ENCODE measurements at regions not wholly inside any gene's neighbourhood (a gene's known extent, or its start where the extent isn't known, plus 50 kb on each side); places are given as distances from the start of the nearest gene placed in this dataset.
"Not testable (repeated sequence)": the region's sequence is repeated elsewhere in the genome, so short reads cannot be mapped to it uniquely, and the experiment has no call there.

DNA sequence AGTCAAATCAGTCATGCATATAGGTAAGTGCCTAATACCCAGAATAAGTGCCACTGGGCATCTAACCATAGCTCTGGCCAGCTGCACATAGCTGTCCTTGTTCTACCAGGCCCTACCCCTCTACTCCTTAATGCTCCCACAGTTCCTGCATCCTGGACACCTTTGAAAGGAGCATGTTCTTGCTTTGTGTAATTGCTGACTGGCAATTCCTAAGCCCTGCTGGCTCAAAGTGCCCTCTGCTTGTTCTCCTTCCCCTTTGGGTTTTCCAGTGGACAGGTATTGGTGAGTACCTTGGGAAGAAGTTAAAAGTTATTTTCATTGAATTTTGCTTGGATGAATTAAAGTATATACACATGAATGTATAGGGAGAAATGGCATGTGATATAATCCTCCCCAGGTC lies 516.4 kb downstream of the ETNK1 start:
- no peak overlapping the region for H2BK20ac ChIP-seq (ENCODE audit: low read depth, low read length, poor library complexity, severe bottlenecking)
- no peaks in the 10 kb centered on the region for H3K23me2 ChIP-seq (ENCODE audit: insufficient read length, low read depth, low read length, poor library complexity, severe bottlenecking)
- H3K4me2 ChIP-seq (ENCODE audit: insufficient read depth, insufficient read length, low read length): no peak overlapping the region
- H3K18ac ChIP-seq (ENCODE audit: insufficient read length, low read depth, low read length): no peak overlapping the region
- H3K27ac ChIP-seq (ENCODE audit: insufficient read length, low read depth, low read length): no peak overlapping the region
- no peak overlapping the region for H4K8ac ChIP-seq (replicated peaks; ENCODE audit: insufficient read length, low read depth, low read length)
- no peak overlapping the region for H2BK15ac ChIP-seq (ENCODE audit: low read depth, low read length)
- H3K27ac Mint-ChIP-seq: no peak overlapping the region
- peaks cover 32 to 33% of the 10 kb centered on the region in 2 experiments for H3K9me3 Mint-ChIP-seq
- no peak overlapping the region for H2AFZ ChIP-seq (ENCODE audit: low read length)
- H3K14ac ChIP-seq (ENCODE audit: insufficient read depth, low read length): no peak overlapping the region
- no peak overlapping the region for H3K4me3 Mint-ChIP-seq
- peaks cover 15 to 48% (median 29%) of the 10 kb centered on the region in 3 experiments for H3K36me3 Mint-ChIP-seq (ENCODE audit: insufficient read depth in 1 of 3, low read depth in 3 of 3)
- no peak for DNase-seq
- H2BK12ac ChIP-seq (ENCODE audit: insufficient read length, low read depth, low read length): no peak overlapping the region
- H3K9ac ChIP-seq (ENCODE audit: extremely low read depth, insufficient read length, low read length): no peak overlapping the region
- no peak overlapping the region for H3K4ac ChIP-seq (ENCODE audit: low read depth, low read length)
- no peaks in the 10 kb centered on the region for H3K79me2 ChIP-seq (ENCODE audit: insufficient read depth, low read length)
- H2AK5ac ChIP-seq (ENCODE audit: insufficient read length, low read length): no peak overlapping the region
- peaks cover 21% of the 10 kb centered on the region for H3K9me3 ChIP-seq (ENCODE audit: control insufficient read depth, low read depth, low read length)
- H2BK120ac ChIP-seq (ENCODE audit: low read depth, low read length, poor library complexity, severe bottlenecking): no peak overlapping the region
- no peak overlapping the region for H3K56ac ChIP-seq (ENCODE audit: insufficient read length, low read depth, low read length)
- H4K20me1 ChIP-seq (ENCODE audit: control insufficient read depth, insufficient read depth, insufficient read length): no peaks in the 10 kb centered on the region
- no peak overlapping the region for H2BK5ac ChIP-seq (ENCODE audit: insufficient read length, low read length)
- no peak overlapping the region for H4K91ac ChIP-seq (ENCODE audit: insufficient read length, low read depth, low read length)
- no peaks in the 10 kb centered on the region for H3K4me1 Mint-ChIP-seq
- H3K79me1 ChIP-seq (ENCODE audit: insufficient read depth, low read depth, low read length, poor library complexity, severe bottlenecking): no peaks in the 10 kb centered on the region
- no peak overlapping the region for H4K5ac ChIP-seq (ENCODE audit: insufficient read length, low read depth, low read length)
- no peaks in the 10 kb centered on the region for H3K27me3 ChIP-seq (ENCODE audit: insufficient read depth, low read length)
- H3K23ac ChIP-seq (ENCODE audit: insufficient read length, low read depth, low read length): no peak overlapping the region
- H3T11ph ChIP-seq (ENCODE audit: low read length): no peak overlapping the region
- H3K4me1 ChIP-seq (ENCODE audit: insufficient read depth, low read length): no peaks in the 10 kb centered on the region
- TF ChIP-seq, protein P1, sequence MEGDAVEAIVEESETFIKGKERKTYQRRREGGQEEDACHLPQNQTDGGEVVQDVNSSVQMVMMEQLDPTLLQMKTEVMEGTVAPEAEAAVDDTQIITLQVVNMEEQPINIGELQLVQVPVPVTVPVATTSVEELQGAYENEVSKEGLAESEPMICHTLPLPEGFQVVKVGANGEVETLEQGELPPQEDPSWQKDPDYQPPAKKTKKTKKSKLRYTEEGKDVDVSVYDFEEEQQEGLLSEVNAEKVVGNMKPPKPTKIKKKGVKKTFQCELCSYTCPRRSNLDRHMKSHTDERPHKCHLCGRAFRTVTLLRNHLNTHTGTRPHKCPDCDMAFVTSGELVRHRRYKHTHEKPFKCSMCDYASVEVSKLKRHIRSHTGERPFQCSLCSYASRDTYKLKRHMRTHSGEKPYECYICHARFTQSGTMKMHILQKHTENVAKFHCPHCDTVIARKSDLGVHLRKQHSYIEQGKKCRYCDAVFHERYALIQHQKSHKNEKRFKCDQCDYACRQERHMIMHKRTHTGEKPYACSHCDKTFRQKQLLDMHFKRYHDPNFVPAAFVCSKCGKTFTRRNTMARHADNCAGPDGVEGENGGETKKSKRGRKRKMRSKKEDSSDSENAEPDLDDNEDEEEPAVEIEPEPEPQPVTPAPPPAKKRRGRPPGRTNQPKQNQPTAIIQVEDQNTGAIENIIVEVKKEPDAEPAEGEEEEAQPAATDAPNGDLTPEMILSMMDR (conservative IDR thresholded peaks at IDR 0.05): no peak
- 0 out of 2 replicates have a peak, but pooled peaks cover 3% of the 10 kb centered on the region for H3K27me3 Mint-ChIP-seq (ENCODE audit: low read depth)

DNA sequence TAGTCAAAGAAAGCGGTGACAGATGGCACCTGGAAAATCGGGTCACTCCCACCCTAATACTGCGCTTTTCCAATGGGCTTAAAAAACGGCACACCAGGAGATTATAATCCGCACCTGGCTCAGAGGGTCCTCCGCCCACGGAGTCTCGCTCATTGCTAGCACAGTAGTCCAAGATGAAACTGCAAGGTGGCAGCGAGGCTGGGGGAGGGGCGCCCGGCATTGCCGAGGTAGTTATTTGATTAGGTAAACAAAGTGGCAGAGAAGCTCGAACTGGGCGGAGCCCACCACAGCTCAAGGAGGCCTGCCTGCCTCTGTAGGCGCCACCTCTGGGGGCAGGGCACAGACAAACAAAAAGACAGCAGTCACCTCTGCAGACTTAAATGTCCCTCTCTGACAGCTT lies 521.1 kb downstream of the ETNK1 start:
- peaks cover 21 to 71% (median 42%) of the 10 kb centered on the region in 3 experiments for H3K36me3 Mint-ChIP-seq (ENCODE audit: insufficient read depth in 1 of 3, low read depth in 3 of 3)
- H3K23me2 ChIP-seq (ENCODE audit: insufficient read length, low read depth, low read length, poor library complexity, severe bottlenecking); H3K56ac ChIP-seq (ENCODE audit: insufficient read length, low read depth, low read length); H3K18ac ChIP-seq (ENCODE audit: insufficient read length, low read depth, low read length); H2BK120ac ChIP-seq (ENCODE audit: low read depth, low read length, poor library complexity, severe bottlenecking); H2BK20ac ChIP-seq (ENCODE audit: low read depth, low read length, poor library complexity, severe bottlenecking); H4K5ac ChIP-seq (ENCODE audit: insufficient read length, low read depth, low read length); H4K20me1 ChIP-seq (ENCODE audit: control insufficient read depth, insufficient read depth, insufficient read length); H3K4me1 Mint-ChIP-seq; H3K79me1 ChIP-seq (ENCODE audit: insufficient read depth, low read depth, low read length, poor library complexity, severe bottlenecking); H2AFZ ChIP-seq (ENCODE audit: low read length); H3K27ac ChIP-seq (ENCODE audit: insufficient read length, low read depth, low read length); H3K27ac Mint-ChIP-seq; H3T11ph ChIP-seq (ENCODE audit: low read length); DNase-seq; H3K79me2 ChIP-seq (ENCODE audit: insufficient read depth, low read length); H3K9ac ChIP-seq (ENCODE audit: extremely low read depth, insufficient read length, low read length); H2AK5ac ChIP-seq (ENCODE audit: insufficient read length, low read length); H4K91ac ChIP-seq (ENCODE audit: insufficient read length, low read depth, low read length); H3K4me2 ChIP-seq (ENCODE audit: insufficient read depth, insufficient read length, low read length); H3K23ac ChIP-seq (ENCODE audit: insufficient read length, low read depth, low read length); H2BK15ac ChIP-seq (ENCODE audit: low read depth, low read length); H3K27me3 Mint-ChIP-seq (ENCODE audit: low read depth); H3K27me3 ChIP-seq (ENCODE audit: insufficient read depth, low read length); H3K4ac ChIP-seq (ENCODE audit: low read depth, low read length); H3K4me3 Mint-ChIP-seq; H2BK5ac ChIP-seq (ENCODE audit: insufficient read length, low read length); H3K14ac ChIP-seq (ENCODE audit: insufficient read depth, low read length); H3K4me1 ChIP-seq (ENCODE audit: insufficient read depth, low read length); H4K8ac ChIP-seq (replicated peaks; ENCODE audit: insufficient read length, low read depth, low read length); H2BK12ac ChIP-seq (ENCODE audit: insufficient read length, low read depth, low read length): not testable (repeated sequence)
- no CpG with 5 or more reads among the region's 15 CpGs for WGBS (ENCODE audit: extremely low coverage, insufficient read length, low lambda C conversion rate)
- peaks cover 24% of the 10 kb centered on the region for H3K9me3 ChIP-seq (ENCODE audit: control insufficient read depth, low read depth, low read length)
- peaks cover 51 to 59% of the 10 kb centered on the region in 2 experiments for H3K9me3 Mint-ChIP-seq
